GM23338 (cell line): ENCODE measurements at regions not wholly inside any gene's neighbourhood (a gene's known extent, or its start where the extent isn't known, plus 50 kb on each side); places are given as distances from the start of the nearest gene placed in this dataset.

Experiments used
- ATAC-seq: fragments of 200-7000 bp; cut with Tn5 transposase; 3 replicates; pipeline ENCODE4 v1.9.1; 2020
- DNase-seq: peaks from one replicate; pipeline ENCODE4 v3.0.0-alpha.2; 2015; ENCODE audit warnings: low spot score
- H2AFZ ChIP-seq: fragments of 200-600 bp; sonication (generic); 2 replicates; pipeline ENCODE4 v1.8.0; 2016; ENCODE audit warnings: antibody characterized with exemption, mild to moderate bottlenecking, moderate library complexity
- H3F3A ChIP-seq: fragments of 200-600 bp; sonication (generic); replicated peaks from 2 replicates; pipeline ENCODE4 v1.8.0; 2017; ENCODE audit warnings: antibody characterized with exemption, mixed run types, low read depth
- H3K27ac ChIP-seq: fragments of 200-600 bp; sonication (generic); 2 replicates; pipeline ENCODE4 v1.6.1; 2016; ENCODE audit warnings: low read depth
- H3K27me3 ChIP-seq: fragments of 200-600 bp; sonication (generic); 2 replicates; pipeline ENCODE4 v1.8.0; 2016; ENCODE audit warnings: mild to moderate bottlenecking, mixed run types, moderate library complexity; ENCODE audit not compliant: insufficient read depth
- H3K36me3 ChIP-seq: fragments of 200-600 bp; sonication (generic); 2 replicates; pipeline ENCODE4 v1.8.0; 2016; ENCODE audit warnings: mild to moderate bottlenecking; ENCODE audit not compliant: insufficient read depth
- H3K4me1 ChIP-seq: fragments of 200-600 bp; sonication (generic); 2 replicates; pipeline ENCODE4 v1.8.0; 2016; ENCODE audit warnings: mild to moderate bottlenecking, moderate library complexity; ENCODE audit not compliant: insufficient read depth
- H3K4me2 ChIP-seq: fragments of 200-600 bp; sonication (generic); 2 replicates; pipeline ENCODE4 v1.7.1; 2017; ENCODE audit warnings: mixed run types
- H3K4me3 ChIP-seq: fragments of 200-600 bp; sonication (generic); 2 replicates; pipeline ENCODE4 v1.6.1; 2016; ENCODE audit warnings: mixed run types
- H3K79me2 ChIP-seq: fragments of 200-600 bp; sonication (generic); replicated peaks from 2 replicates; pipeline ENCODE4 v1.8.0; 2017; ENCODE audit warnings: mild to moderate bottlenecking; ENCODE audit not compliant: insufficient read depth
- H3K9me2 ChIP-seq: fragments of 200-600 bp; sonication (generic); 2 replicates; pipeline ENCODE4 v1.8.0; 2017; ENCODE audit not compliant: insufficient read depth
- H4K20me1 ChIP-seq: fragments of 200-600 bp; sonication (generic); replicated peaks from 2 replicates; pipeline ENCODE4 v1.8.0; 2017; ENCODE audit warnings: mild to moderate bottlenecking; ENCODE audit not compliant: insufficient read depth
- H3K27ac Mint-ChIP-seq: 2 replicates; pipeline ENCODE4 v1.8.0; 2020; ENCODE audit warnings: inconsistent platforms, mild to moderate bottlenecking, moderate library complexity, mixed read lengths
- H3K27me3 Mint-ChIP-seq: 3 replicates; pipeline ENCODE4 v1.8.0; 2022; ENCODE audit warnings: low read depth, mild to moderate bottlenecking, moderate library complexity, mixed read lengths, inconsistent platforms; ENCODE audit not compliant: insufficient read depth, poor library complexity
- H3K36me3 Mint-ChIP-seq: 3 replicates; pipeline ENCODE4 v1.8.0; 2021; ENCODE audit warnings: low read depth, mild to moderate bottlenecking, inconsistent platforms, moderate library complexity, mixed read lengths
- H3K4me1 Mint-ChIP-seq: 3 replicates; pipeline ENCODE4 v1.8.0; 2020; ENCODE audit warnings: mild to moderate bottlenecking, inconsistent platforms, mixed read lengths
- H3K4me3 Mint-ChIP-seq: 3 replicates; pipeline ENCODE4 v1.8.0; 2021; ENCODE audit warnings: moderate library complexity, mild to moderate bottlenecking, inconsistent platforms, mixed read lengths
- H3K9me3 Mint-ChIP-seq: 3 replicates; pipeline ENCODE4 v1.8.0; 2020; ENCODE audit warnings: moderate library complexity, mild to moderate bottlenecking, inconsistent platforms, mixed read lengths
- CREB1 ChIP-seq: fragments of 250-450 bp; sonication (Bioruptor Pico); IDR thresholded peaks from 2 replicates; pipeline ENCODE4 v1.5.0; 2020; ENCODE audit warnings: low read depth, mild to moderate bottlenecking, moderate library complexity
- EZH2phosphoT487 ChIP-seq: fragments of 200-600 bp; sonication (generic); IDR thresholded peaks from one replicate; pipeline ENCODE4 v1.8.1; 2018; ENCODE audit warnings: antibody characterized with exemption; ENCODE audit not compliant: unreplicated experiment
- JUNB ChIP-seq: IDR thresholded peaks from one replicate; pipeline ENCODE4 v1.6.1; 2016; ENCODE audit warnings: antibody characterized with exemption; ENCODE audit not compliant: unreplicated experiment
- NANOG ChIP-seq: IDR thresholded peaks from 2 replicates; pipeline ENCODE4 v1.6.1; 2016; ENCODE audit warnings: antibody characterized with exemption, borderline replicate concordance
- POLR2AphosphoS5 ChIP-seq: IDR thresholded peaks from 2 replicates; pipeline ENCODE4 v1.6.1; 2016; ENCODE audit warnings: antibody characterized with exemption, low read depth
- STAT1 ChIP-seq: IDR thresholded peaks from one replicate; pipeline ENCODE4 v1.6.1; 2016; ENCODE audit warnings: antibody characterized with exemption; ENCODE audit not compliant: unreplicated experiment
- ZNF114 ChIP-seq: fragments of 250-450 bp; sonication (Bioruptor Pico); IDR thresholded peaks from 2 replicates; pipeline ENCODE4 v1.5.0; 2020; ENCODE audit warnings: mild to moderate bottlenecking, moderate library complexity
- ZNF331 ChIP-seq: fragments of 250-450 bp; sonication (Bioruptor Pico); IDR thresholded peaks from 2 replicates; pipeline ENCODE4 v1.5.0; 2020; ENCODE audit warnings: low read depth, mild to moderate bottlenecking, moderate library complexity
- TF ChIP-seq, protein P1 (sequence below): IDR thresholded peaks from one replicate; pipeline ENCODE4 v1.6.1; 2018; ENCODE audit warnings: antibody characterized with exemption; ENCODE audit not compliant: unreplicated experiment
- TF ChIP-seq, protein P2 (sequence below): fragments of 250-450 bp; sonication (Bioruptor Pico); IDR thresholded peaks from 2 replicates; pipeline ENCODE4 v1.5.0; 2020; ENCODE audit warnings: mild to moderate bottlenecking, moderate library complexity
- TF ChIP-seq, protein P3 (sequence below), 2 experiments: fragments of 200-600 bp in 1 of 2; sonication (generic) in 1 of 2; conservative IDR thresholded peaks; 2 replicates each; pipeline versions ENCODE4 v1.5.1 to v1.6.1; 2016 to 2017; ENCODE audit warnings: antibody characterized with exemption in 2 of 2, low read depth in 2 of 2, mild to moderate bottlenecking in 2 of 2, moderate library complexity in 1 of 2

DNA sequence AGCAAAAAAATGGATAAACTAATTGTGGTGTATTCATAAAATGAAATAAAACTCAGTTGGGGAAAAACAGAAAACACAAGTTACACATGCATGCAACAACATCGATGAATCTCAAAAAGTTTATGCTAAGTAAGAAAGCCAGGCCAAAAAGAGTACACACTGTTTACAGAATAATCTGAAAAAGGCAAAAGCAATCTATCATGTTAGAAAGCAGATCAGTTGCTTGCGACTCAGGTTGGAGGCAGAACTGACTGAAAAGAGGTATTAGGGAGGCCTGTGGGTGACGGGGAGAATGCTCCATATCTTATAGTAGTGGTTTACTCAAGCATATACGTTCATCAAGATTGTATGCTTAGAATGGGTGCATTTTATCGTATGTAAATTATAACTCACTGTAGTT, 119.2 kb downstream of the ARRDC3 start:
- no peak overlapping the region for H3K27ac ChIP-seq
- no peaks in the 10 kb centered on the region for H3K79me2 ChIP-seq
- no peak for DNase-seq
- no peak overlapping the region; the same call in 1 of the 2 replicates for H2AFZ ChIP-seq
- no peaks in the 10 kb centered on the region for H4K20me1 ChIP-seq
- TF ChIP-seq EZH2phosphoT487 (no peak), NANOG (no peak)
- H3F3A ChIP-seq = no peaks in the 10 kb centered on the region
- no peaks in the 10 kb centered on the region for H3K36me3 ChIP-seq
- H3K27me3 ChIP-seq = no peaks in the 10 kb centered on the region
- H3K9me2 ChIP-seq = 0 out of 2 replicates have a peak, but pooled peaks cover 4% of the 10 kb centered on the region
- H3K27ac Mint-ChIP-seq = no peak overlapping the region
- no peaks in the 10 kb centered on the region for H3K27me3 Mint-ChIP-seq
- no peaks in the 10 kb centered on the region for H3K9me3 Mint-ChIP-seq
- ATAC-seq = no peak
- H3K4me1 Mint-ChIP-seq = peaks cover 3% of the 10 kb centered on the region; the same call in 2 of the 3 replicates
- no peaks in the 10 kb centered on the region; the same call in 1 of the 2 replicates for H3K4me1 ChIP-seq
- H3K4me2 ChIP-seq = no peak overlapping the region
- no peak overlapping the region for H3K4me3 Mint-ChIP-seq
- no peak overlapping the region for H3K4me3 ChIP-seq
- H3K36me3 Mint-ChIP-seq = no peaks in the 10 kb centered on the region

DNA sequence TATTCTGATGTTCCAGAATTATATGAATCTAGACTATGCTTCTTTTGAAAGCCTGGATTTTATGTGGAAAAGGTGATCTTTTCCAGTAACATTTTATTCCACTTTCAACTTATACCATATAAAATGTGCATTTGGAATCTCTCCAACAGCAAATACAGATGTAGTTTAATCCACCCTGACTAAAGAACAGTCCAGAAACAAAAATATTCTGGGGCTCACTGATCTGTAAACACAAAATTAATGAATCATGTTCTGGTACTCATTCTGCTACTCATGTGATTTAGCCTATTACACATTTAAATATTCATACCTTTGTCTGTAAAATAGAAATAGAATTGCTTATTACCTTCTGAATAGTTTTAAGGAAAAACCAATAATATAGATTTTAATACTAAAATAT, 125.8 kb downstream of the ARRDC3 start:
- Histone ChIP-seq H3F3A (no peaks in the 10 kb centered on the region), H3K4me1 (no peaks in the 10 kb centered on the region), H4K20me1 (no peaks in the 10 kb centered on the region), H3K27ac (no peak overlapping the region), H3K9me2 (no peaks in the 10 kb centered on the region), H3K4me3 (no peak overlapping the region), H2AFZ (no peak overlapping the region), H3K27me3 (no peaks in the 10 kb centered on the region), H3K4me2 (no peak overlapping the region), H3K36me3 (no peaks in the 10 kb centered on the region), H3K79me2 (no peaks in the 10 kb centered on the region)
- DNase-seq (no peak), ATAC-seq (no peak)
- Mint-ChIP-seq H3K27ac (no peak overlapping the region), H3K27me3 (no peaks in the 10 kb centered on the region), H3K36me3 (no peaks in the 10 kb centered on the region), H3K9me3 (no peaks in the 10 kb centered on the region), H3K4me1 (no peaks in the 10 kb centered on the region), H3K4me3 (no peak overlapping the region)
- no peak for TF ChIP-seq POLR2AphosphoS5
- no peak for TF ChIP-seq NANOG
- TF ChIP-seq EZH2phosphoT487 = no peak
- TF ChIP-seq, protein P1, sequence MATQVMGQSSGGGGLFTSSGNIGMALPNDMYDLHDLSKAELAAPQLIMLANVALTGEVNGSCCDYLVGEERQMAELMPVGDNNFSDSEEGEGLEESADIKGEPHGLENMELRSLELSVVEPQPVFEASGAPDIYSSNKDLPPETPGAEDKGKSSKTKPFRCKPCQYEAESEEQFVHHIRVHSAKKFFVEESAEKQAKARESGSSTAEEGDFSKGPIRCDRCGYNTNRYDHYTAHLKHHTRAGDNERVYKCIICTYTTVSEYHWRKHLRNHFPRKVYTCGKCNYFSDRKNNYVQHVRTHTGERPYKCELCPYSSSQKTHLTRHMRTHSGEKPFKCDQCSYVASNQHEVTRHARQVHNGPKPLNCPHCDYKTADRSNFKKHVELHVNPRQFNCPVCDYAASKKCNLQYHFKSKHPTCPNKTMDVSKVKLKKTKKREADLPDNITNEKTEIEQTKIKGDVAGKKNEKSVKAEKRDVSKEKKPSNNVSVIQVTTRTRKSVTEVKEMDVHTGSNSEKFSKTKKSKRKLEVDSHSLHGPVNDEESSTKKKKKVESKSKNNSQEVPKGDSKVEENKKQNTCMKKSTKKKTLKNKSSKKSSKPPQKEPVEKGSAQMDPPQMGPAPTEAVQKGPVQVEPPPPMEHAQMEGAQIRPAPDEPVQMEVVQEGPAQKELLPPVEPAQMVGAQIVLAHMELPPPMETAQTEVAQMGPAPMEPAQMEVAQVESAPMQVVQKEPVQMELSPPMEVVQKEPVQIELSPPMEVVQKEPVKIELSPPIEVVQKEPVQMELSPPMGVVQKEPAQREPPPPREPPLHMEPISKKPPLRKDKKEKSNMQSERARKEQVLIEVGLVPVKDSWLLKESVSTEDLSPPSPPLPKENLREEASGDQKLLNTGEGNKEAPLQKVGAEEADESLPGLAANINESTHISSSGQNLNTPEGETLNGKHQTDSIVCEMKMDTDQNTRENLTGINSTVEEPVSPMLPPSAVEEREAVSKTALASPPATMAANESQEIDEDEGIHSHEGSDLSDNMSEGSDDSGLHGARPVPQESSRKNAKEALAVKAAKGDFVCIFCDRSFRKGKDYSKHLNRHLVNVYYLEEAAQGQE = no peak
- no peak for TF ChIP-seq STAT1
- TF ChIP-seq, protein P2, sequence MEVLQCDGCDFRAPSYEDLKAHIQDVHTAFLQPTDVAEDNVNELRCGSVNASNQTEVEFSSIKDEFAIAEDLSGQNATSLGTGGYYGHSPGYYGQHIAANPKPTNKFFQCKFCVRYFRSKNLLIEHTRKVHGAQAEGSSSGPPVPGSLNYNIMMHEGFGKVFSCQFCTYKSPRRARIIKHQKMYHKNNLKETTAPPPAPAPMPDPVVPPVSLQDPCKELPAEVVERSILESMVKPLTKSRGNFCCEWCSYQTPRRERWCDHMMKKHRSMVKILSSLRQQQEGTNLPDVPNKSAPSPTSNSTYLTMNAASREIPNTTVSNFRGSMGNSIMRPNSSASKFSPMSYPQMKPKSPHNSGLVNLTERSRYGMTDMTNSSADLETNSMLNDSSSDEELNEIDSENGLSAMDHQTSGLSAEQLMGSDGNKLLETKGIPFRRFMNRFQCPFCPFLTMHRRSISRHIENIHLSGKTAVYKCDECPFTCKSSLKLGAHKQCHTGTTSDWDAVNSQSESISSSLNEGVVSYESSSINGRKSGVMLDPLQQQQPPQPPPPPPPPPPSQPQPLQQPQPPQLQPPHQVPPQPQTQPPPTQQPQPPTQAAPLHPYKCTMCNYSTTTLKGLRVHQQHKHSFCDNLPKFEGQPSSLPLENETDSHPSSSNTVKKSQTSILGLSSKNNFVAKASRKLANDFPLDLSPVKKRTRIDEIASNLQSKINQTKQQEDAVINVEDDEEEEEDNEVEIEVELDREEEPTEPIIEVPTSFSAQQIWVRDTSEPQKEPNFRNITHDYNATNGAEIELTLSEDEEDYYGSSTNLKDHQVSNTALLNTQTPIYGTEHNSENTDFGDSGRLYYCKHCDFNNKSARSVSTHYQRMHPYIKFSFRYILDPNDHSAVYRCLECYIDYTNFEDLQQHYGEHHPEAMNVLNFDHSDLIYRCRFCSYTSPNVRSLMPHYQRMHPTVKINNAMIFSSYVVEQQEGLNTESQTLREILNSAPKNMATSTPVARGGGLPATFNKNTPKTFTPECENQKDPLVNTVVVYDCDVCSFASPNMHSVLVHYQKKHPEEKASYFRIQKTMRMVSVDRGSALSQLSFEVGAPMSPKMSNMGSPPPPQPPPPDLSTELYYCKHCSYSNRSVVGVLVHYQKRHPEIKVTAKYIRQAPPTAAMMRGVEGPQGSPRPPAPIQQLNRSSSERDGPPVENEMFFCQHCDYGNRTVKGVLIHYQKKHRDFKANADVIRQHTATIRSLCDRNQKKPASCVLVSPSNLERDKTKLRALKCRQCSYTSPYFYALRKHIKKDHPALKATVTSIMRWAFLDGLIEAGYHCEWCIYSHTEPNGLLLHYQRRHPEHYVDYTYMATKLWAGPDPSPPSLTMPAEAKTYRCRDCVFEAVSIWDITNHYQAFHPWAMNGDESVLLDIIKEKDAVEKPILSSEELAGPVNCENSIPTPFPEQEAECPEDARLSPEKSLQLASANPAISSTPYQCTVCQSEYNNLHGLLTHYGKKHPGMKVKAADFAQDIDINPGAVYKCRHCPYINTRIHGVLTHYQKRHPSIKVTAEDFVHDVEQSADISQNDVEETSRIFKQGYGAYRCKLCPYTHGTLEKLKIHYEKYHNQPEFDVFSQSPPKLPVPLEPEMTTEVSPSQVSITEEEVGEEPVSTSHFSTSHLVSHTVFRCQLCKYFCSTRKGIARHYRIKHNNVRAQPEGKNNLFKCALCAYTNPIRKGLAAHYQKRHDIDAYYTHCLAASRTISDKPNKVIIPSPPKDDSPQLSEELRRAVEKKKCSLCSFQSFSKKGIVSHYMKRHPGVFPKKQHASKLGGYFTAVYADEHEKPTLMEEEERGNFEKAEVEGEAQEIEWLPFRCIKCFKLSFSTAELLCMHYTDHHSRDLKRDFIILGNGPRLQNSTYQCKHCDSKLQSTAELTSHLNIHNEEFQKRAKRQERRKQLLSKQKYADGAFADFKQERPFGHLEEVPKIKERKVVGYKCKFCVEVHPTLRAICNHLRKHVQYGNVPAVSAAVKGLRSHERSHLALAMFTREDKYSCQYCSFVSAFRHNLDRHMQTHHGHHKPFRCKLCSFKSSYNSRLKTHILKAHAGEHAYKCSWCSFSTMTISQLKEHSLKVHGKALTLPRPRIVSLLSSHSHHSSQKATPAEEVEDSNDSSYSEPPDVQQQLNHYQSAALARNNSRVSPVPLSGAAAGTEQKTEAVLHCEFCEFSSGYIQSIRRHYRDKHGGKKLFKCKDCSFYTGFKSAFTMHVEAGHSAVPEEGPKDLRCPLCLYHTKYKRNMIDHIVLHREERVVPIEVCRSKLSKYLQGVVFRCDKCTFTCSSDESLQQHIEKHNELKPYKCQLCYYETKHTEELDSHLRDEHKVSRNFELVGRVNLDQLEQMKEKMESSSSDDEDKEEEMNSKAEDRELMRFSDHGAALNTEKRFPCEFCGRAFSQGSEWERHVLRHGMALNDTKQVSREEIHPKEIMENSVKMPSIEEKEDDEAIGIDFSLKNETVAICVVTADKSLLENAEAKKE (CRISPR knock-in tag) = no peak
- TF ChIP-seq ZNF114 (CRISPR knock-in tag) = no peak
- TF ChIP-seq ZNF331 (CRISPR knock-in tag) = no peak
- TF ChIP-seq, protein P3, sequence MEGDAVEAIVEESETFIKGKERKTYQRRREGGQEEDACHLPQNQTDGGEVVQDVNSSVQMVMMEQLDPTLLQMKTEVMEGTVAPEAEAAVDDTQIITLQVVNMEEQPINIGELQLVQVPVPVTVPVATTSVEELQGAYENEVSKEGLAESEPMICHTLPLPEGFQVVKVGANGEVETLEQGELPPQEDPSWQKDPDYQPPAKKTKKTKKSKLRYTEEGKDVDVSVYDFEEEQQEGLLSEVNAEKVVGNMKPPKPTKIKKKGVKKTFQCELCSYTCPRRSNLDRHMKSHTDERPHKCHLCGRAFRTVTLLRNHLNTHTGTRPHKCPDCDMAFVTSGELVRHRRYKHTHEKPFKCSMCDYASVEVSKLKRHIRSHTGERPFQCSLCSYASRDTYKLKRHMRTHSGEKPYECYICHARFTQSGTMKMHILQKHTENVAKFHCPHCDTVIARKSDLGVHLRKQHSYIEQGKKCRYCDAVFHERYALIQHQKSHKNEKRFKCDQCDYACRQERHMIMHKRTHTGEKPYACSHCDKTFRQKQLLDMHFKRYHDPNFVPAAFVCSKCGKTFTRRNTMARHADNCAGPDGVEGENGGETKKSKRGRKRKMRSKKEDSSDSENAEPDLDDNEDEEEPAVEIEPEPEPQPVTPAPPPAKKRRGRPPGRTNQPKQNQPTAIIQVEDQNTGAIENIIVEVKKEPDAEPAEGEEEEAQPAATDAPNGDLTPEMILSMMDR (conservative IDR thresholded peaks at IDR 0.05; ENCODE audit: low read depth in 2 of 2) = no peak
- no peak for TF ChIP-seq JUNB
- no peak for TF ChIP-seq CREB1 (CRISPR knock-in tag)
